ELF-1 (cell line): ENCODE measurements at regions not wholly inside any gene's neighbourhood (a gene's known extent, or its start where the extent isn't known, plus 50 kb on each side); places are given as distances from the start of the nearest gene placed in this dataset.
"Not testable (repeated sequence)": the region's sequence is repeated elsewhere in the genome, so short reads cannot be mapped to it uniquely, and the experiment has no call there.

Experiments
- DNase-seq: peaks from one replicate; pipeline ENCODE4 v3.0.0-alpha.2; 2016; ENCODE audit warnings: low read depth, low spot score

DNA sequence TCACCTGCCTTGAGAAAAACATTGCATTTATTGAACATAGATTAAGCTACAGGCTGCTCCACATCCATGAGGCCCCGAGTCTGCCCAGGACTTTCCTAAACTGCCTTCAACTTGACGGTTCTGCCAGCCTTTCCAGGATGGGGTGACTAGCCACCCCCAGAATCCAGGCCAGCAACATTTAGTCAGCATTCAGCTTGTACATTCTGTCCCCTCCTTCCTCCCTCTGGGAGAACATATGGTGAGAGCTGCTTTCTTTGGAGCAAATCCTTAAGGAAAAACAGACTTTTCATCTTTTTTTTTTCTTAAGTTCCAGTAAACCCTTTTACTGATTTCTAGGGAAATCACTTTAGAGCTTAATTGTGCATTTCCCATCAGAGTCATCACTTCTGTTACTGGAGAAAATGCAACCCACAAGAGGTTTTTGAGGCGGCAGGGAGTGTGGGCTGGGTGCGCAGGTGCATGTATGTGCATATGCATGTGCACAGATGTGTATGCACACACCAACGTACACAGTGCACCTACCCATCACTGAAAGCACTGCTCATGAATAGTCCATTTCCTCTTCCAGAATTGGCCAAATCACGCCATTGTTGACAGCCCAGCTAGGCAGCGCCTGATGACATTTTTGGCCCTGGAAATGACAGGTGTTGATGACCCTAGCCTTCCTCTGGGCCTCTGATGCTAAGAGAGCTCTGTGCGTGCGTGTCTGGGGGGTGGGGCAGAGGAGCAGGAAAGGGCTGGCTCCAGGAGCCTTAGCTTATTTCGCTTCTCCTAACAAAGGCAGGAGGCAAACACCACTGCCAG, 145.6 kb downstream of the HSD17B3 start:
- DNase-seq = peak; percentile 20

GRCh38 chr9:96154081-96154480, 147.9 kb downstream of the HSD17B3 start:
- no peak for DNase-seq

DNA sequence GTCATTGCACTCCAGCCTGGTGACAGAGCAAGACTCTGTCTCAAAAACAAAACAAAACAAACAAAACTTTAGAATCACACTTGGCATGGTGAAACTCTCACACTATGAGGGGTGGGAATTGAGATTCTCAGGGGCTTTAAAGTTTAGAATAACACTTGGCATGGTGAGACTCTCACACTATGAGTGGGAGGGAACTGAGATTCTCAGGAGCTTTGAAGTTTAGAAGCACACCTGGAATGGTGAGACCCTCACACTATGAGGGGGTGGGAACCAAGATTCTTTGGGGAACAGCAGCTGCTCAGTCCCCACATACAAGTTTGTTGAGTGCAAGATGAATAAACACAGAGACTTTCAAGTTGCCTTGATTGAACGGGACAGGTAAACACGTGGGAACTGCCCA, 149.4 kb downstream of the HSD17B3 start:
- DNase-seq = no peak

DNA sequence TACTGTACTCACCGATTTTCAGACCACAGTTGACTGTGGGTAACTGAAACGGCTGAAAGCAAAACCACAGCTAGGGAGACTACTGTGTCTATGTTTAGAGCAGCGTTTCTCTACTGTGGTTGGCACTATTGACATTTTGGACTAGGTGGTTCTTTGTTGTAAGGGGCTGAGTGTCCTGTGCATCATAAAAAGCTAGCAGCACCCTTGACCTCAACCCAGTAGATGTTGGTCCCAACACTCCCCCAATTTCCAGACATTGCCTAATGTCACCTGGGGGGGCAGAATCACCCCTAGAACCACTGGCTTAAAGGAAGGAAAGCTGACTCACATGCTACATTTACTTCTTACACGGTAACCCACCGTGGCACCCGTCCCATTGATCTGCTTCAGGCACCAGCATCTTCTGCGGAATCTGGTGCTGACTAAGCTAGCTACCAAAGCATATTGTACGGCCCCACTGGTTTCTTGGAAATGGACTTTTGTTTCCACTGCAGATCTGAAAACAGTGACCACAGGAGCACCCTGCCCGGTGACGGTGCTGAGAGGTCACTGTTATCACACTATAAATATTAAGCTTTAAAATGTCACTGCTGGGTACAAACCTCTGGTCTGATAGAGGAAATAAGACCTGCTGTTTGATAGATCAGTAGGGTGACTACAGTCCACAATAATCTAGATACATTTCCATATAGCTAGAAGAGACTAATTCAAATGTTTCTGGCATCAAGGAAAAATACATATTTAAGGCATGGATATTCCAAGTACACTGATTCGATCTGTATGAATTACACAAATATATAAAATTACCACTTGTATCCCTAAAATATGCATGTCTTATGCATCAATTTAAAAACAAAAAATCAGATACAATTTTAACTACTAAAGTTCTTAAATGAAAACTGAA, 151.4 kb downstream of the HSD17B3 start:
- DNase-seq = no peak

DNA sequence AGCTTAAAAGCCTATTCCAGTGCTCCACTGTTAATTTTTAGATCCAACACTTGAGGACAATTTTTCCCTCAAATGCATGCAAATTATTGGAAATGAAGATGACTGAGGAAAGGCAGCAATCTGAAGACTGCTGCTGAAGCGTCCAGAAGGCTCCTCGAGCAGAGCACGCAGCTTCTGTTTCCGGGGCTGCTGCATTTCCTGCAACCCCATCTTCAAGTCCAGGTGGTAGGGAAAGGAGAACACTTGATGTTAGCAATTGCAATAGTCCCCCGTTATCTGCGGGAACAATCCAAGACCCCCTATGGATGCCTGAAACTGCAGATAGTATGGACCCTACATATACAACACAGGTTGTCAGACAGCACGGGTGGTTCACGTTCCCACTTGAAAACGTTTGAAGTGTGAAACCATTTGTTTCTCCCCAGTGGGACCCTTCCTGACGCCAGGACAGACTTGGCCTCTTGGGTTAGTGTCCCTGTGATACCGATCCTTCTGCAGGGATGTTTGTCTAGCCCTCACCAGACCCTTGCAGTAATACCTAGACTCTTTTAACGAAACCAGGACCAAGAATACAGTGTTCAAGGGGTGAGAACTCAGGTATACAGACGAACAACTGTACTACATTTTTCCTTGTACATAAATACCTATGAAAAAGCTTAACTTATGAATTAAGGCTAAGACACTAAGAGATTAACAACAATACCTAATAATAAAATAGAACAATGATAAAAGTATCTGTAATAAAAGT, 152.3 kb downstream of the HSD17B3 start:
- DNase-seq = no peak

DNA sequence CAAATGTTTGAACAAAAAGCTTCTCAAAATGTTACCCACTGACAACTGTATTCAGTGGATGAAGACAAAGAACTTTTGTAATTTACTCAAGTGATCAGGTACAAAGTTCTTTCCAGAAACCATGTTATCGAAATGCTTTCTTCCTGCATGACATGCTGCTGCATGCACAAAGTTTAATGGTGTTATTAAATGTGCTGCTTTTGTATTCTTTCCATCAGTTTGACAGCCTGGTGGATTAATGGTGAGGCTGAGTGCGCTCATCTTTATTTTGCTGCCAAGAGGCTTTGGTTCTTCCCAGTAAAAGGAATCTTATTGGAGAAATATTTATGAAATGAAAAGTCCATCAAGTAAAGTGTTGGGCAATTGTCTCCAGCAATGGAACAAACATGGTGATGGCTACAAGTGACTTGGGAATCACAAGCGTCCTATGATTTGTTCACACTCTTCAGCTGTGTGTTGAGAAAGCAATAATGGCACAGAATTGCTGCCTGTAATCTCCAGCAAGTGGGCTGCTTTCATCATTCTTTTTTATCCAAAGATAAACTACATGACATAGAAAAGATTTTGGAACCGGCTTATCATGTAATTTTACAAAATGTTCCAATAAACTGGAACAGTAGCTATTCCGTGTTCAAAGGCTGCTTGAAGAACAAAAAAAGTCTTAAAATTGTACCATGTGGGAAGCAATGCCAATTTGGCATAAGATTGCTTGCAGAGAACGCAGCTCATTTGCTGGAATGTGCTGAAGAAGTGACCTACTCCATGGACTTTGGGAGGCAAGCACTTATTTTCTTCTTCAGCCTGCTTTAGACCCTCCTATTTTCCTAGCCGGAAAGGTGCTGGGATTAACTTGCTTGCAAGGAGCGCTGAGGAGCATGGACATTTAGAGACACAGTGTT, 153.1 kb downstream of the HSD17B3 start:
- DNase-seq = no peak

GRCh38 chr9:96147029-96147428, 154.9 kb downstream of the HSD17B3 start:
- not testable (repeated sequence) for DNase-seq

DNA sequence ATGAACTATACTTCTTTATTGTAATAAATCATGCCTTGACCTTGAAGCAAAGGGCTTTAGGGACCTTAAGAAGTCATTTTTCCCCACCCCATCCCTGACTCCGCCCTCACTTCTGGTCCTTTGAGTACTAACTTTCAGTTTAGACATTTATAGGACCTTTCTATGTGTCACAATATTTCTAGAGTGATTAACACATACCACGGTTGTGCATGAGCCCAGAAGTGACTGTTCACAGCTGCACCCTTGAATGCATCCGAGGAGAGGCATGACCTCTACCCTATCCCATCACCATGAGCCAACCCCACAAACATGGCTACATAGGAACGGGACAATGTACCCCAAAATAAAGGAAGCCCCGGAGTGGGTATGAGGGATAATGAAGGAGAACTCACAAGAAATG, 160.3 kb downstream of the HSD17B3 start:
- no peak for DNase-seq

GRCh38 chr9:96141128-96141474, 160.9 kb downstream of the HSD17B3 start:
- no peak for DNase-seq

GRCh38 chr9:96140296-96141127, 161.5 kb downstream of the HSD17B3 start:
- peak; percentile 57 for DNase-seq

- DNase-seq = no peak
Observed at GRCh38 chr9:96139592-96140295, 162.2 kb downstream of the HSD17B3 start.

DNA sequence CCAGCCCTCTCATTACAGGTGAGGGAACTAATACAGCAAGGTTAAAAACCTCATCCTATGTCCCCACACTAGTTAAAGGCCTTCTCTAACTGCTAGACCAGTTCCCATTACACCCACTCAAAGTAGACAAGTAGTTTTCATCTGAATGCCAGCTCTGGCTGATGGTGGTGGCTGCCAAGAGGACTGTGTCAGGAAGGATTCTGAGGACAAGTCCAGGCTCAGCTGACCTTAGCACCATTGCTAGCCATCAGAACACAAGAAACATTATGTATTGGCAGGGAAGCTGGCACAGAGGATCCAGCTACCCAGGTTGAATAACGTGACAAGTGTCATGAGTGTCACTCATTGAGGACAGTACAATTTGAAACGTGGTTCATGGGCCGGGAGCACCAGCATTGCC, 163.4 kb downstream of the HSD17B3 start:
- no peak for DNase-seq

- peak; percentile 67 for DNase-seq
Observed at GRCh38 chr9:96137671-96138429, 164.1 kb downstream of the HSD17B3 start.

DNA sequence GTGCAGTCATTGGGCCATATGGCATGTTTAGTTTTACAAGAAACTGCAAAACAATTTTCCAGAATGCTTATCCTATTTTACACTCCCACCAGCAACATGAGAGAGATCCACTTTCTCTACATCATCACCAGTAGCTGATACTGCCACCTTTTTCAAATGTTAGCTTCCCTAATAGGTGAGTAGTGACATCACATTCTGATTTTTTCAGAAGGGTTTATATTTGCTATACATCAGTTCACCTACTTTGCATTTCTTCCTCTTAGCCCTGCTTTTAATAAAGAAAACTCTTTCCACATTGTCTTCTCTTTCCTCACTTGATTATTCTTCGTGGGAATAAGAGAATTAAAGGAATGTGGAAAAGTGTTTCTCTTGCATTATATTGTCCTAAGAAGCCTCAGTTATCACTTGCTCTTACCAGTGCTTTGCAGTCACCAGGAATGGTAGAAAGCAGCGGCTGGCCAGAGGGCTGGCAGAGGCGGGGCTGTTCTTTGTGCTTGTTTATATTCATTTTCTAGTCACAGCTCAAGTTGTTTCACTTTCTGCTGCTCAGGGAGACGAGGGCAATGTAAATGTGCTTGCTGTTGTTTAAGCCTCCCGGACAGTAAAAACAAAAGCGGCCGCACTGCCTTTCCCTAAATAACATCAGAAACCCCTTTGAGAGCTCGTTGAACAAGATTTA, 164.8 kb downstream of the HSD17B3 start:
- peak; percentile 81 for DNase-seq

- DNase-seq = no peak
Observed at GRCh38 chr9:96135753-96136290, 166.2 kb downstream of the HSD17B3 start.

- DNase-seq = no peak
Observed at GRCh38 chr9:96135076-96135752, 166.8 kb downstream of the HSD17B3 start.

DNA sequence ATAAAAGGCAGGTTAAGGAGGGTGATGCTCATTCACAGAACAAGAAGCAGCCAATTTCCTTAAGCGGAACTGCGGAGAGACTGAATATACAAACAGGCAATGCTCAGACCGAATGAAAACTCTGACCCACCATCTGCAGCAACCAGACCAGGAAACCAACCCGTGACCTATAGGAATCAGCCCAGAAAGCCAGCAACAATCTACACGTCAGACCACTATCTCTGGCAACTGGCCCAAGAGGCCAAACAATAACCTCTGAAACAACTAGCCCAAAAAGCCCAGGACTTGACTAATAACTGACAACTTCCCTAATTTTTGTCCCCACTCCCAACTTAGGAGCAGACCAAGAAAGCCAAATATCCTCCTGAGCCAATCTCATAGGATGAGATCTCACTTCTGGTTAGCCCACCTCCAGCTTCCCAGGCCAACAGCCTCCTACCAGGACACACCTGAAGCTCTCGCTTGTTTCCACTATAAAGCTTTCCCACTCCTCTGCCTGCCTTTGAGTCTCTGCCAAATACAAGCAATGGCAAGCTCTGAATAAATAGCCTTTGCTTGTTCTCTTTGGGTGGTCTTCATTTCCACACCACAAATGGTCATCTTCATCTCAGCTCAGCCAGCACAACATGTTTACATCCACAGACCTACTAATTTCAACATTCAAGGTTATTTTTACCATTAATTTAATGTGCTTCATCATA, 168.5 kb downstream of the HSD17B3 start:
- DNase-seq = no peak
